GM19240 (cell line): ENCODE measurements at regions not wholly inside any gene's neighbourhood (a gene's known extent, or its start where the extent isn't known, plus 50 kb on each side); places are given as distances from the start of the nearest gene placed in this dataset.

Experiments used
- DNase-seq: peaks from one replicate; pipeline ENCODE4 v3.0.0; 2011; ENCODE audit warnings: low spot score; ENCODE audit not compliant: insufficient read length

DNA sequence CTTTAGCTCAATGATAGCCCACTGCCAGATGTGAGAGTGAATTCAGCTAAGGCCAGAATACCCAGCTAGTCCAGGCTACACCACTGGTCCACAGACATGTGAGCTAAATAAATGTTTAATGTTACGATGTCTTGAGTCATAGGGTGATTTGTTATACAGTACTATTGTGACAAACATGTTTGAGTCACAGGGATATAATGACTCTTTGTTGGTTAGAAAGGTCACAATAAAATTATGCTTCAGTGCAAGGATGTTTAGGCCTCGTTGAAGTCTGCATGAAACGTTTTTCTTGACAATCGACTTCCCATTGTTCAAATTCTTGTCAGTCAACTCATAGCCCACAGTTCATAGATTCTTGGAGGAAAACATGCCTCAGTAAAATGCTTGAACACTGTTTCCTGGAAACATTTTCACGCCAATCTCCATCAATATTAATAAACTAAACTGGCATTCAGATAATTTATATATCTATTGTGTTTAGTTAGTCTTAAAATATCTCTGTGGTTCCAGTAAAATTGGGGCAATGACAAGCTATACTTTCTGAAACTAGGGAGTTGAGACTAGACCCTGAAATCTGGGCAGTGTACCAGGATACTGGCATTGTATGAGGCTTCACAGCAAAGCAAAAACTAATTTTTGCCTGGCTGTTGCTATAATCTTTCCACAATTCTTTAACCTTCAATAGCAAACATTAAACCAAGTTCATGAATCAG, 650.8 kb upstream of the KIRREL3 start:
- no peak for DNase-seq

DNA sequence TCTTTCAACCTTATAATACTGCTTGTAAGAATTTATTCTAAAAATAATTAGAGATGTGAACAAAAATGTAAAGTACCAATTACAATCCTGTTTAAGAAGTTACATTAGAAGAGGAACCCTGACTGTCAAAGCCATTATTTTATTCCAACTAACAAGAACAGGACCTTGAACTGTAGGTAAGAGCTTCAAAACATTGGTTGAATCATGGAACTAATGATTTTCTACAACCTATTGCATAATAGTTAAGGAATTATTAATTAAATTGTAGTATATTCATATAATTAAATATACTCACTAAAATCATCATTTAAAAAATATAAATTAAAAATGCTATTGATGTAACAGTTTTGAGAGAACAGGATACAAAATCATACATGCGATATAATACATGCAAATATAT, 649.4 kb upstream of the KIRREL3 start:
- no peak for DNase-seq

DNA sequence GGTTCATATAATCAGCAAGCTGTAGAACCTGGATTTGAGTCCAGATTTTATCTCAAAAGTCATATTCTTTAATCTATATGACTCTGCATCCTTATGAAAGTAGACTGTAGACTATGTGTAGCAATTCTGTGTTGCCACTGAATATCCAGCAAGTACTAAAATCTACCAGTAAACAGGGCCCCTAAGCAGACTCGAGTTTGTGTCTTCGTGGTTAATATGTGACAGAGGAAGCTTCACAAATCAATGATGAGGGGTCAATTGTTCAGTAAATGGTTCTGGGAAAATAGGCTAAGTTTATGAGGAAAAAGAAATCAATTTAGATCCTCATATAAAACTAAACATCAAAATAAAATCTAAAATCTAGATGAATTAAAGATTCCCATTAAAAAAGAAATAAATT, 648.5 kb upstream of the KIRREL3 start:
- DNase-seq = no peak

DNA sequence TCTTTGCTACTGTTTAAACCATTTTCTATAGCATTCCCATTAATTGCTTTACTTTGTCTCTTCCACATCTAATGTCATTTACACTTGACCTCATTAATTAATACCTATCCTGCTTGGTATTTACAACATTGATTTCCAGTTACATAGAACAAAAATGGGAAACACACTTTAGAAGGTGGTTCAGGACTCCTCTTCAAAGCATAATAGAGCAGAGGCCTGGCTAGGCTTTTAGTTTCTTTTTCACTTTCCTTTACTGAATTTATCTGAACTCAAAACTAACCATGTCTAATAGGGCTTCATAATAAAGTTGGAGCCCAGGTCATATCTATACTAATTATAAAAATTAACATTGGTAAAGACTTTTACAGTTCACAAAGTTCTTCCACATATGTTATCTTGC, 648.0 kb upstream of the KIRREL3 start:
- DNase-seq = no peak

DNA sequence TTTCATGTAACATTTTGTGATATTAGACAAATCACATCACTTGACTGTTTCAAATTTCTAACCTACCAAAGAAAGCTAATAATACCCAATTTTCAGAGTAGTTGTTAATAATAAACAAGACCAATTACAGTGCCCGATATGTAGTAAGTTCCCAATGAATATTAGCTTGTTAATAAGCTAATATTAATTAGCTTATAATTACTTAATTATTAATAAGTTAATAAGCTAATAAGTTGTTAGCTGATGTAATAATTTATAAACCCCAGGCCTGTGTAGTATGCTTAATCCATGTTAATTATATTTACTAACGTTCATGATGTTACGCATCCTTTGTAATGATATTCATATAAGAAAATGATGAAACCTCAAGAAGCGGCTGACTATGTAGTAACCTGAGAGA, 643.8 kb upstream of the KIRREL3 start:
- DNase-seq = no peak

DNA sequence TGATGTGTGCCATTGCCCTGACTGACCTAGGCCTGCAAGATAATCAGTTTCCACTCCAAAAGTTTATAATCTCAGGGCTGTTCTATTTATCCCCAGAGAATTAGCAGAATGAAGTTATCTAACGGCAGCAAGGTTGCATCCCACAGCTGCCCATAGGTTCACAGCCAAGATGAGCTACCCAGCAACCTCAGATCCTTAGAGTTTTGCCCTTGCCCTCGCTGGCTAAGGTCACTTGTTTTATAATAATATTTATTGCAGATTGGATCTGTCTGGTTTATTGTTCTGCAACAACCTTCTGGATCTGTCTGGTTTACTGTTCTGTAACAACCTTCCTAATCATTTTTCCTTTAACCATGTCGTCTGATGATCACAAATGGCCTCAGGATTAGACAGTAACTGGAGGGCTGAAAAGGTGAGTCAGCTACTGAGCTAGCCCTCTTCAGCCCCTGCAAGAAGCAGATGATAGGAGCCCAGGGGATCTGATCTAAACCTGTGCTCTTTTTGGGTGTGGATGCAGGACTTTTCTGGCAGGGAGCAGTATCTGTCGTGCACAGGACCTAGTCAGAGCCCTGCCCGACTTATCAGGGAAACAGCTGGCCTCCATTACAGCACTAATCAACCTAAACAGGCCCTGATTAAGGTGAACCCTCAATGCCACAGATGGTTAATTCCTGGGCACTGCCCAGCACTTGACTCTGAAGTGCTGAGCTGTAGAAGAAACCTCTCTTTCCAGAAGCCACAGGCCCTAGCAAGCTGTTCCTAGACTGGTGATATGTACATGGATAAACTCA, 642.9 kb upstream of the KIRREL3 start:
- DNase-seq = no peak

DNA sequence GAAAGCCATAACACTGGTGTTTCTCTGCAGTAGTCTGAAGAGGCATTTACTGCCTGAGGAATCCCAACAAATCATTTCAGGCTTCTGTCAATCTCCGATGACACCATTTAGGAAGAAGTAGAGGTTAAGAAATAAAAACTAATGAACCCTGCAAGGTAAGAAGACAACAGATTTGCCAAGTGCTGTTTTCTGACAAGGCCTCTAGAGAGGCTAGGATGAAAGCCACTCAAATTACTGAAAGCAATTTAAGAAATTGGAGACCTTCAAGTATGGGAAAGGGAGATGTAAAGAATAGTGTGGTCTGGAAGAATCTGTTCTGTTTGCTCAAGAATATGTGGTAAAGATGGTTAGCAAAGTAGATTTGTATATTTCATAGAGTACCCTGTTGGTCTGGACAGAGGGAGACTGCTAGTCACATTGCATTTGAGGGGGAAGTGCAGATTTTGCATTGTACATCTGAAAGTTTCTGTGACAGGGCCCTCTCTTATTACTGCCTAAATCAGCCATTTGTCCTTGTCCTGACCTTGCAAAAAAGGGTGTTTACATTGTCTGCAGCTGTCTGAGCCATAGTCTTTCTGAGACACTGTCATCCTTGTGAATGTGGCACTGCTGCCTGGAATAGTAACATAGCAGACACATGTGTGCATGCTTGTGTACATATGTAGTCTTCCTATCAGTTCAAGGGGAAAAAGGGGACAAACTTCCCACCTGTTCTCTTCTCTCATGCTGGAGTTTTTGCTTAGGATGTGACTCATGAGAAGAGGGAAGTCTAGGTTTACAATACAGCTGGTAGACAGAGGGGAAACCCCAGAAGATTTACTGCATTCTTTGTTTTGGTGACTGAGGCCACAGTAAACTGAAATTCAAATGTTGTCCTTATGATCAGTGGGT, 640.2 kb upstream of the KIRREL3 start:
- no peak for DNase-seq

DNA sequence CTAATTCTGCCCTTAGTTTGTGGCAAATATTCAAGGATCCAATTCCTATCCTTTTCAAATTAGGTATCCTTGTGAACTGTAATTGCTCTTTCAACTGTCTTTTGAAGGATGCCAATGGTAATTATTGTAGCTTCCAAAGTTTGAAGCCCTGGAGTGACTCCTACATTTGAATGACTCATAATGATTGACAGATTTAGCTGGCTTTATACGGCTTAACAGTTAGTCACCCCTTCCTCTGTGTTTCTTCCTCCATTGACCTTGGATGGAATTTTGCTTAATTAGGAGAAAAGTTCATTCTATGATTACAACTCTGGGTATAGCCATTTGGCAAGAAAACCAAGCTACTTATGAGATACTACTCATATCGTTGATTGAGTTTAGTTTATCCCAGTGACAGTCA, 639.3 kb upstream of the KIRREL3 start:
- DNase-seq = no peak

DNA sequence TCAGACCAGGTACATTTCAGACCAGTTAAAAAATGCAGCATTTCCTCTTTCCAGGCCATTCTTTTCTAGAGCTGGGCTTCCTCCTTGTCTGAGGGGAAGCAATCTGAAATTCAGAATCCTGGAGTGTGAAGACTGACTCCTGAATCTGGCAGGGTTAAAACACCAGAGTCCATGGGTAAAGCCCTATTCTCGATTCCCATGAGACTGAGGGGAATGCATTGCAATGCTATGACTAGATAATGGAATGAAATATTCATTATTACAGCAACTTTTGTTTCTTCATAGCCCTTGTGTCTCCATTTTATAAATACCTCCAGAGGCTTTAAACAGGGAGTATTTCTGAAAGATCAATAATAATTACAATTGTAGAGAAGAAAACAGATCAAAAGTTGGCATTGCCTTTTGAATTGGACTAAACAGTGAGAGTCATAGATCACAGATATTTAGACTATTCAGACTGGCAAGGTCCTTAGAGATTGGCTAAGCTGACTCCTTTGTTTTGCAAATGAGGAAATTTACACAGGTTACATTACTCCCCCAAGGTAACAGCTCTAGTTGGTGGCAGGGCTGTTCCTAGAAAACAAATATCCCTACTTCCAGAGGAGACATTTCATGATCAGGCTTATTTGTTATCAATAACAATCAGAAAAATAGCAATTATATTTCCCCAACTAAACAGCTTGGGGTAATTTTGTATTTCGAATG, 632.6 kb upstream of the KIRREL3 start:
- DNase-seq = no peak

DNA sequence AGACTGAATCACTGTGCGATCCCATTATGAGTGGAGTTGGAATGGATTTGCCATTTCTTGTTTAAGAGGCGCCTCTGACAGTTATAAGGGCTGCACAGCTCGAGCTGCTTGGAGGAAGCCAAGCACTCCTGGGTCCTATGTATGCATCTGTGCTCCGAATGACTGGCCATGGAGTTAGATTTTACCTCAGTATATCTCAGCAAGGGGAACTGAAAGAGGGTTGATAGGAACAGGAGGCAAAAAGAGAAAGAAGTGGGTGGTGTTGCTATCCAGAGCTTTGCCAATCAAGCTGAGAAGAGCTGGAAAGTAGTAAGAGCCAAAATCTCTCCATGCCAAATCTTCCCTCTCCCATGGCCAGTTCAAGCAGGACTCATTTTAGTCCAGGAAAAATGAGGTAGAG, 632.0 kb upstream of the KIRREL3 start:
- DNase-seq = no peak

DNA sequence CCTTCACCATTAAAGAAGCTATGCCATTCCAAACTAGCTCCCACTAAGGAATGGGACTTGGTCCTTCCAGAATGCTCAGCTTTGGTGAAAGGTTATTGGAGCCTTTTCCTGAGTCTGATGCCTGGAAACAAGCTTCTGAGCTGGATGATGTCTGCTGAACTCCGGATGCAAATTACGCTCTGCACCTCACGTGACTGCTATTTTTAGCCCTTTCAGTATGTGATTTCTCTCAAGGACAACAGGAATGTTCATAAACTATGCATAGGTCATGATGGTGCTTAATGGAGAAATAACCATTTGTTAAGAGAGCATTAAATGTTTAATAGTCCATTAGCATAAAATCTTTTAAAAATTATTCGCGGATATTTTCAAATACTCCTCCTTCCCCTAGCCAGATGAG, 631.4 kb upstream of the KIRREL3 start:
- DNase-seq = no peak

DNA sequence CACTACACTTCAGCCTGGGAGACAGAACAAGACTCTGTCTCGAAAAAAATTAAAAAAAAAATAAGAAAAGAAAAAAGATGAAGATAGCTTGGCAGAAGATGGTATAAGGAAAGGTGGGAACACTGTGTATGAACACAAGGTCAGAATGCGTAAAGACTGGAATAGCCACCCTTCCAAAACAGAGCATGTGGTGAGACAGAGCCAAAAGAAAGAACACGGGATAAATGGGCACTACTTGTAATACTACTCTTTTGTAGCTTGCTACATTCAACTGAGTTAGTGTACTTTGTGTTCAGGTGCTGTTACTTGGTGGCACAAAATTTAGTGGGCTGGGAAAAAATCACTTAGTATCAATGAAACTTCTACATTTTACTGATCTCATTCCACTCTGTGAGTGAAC, 628.6 kb upstream of the KIRREL3 start:
- DNase-seq = no peak

DNA sequence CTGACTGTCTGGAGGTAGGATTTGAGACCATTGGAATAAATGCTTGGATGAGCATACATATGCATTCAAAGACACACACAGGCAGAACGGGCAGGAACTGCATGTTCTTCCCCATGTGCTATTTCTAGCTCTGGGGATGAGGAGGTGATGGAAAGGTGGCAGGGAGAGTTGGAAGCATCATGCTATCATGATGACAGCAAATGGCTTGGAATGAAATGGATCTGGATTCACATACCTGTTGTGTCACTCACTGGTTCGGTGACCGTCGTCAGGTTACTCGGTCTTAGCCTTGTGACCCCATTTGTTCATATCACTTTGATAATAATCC, 627.9 kb upstream of the KIRREL3 start:
- no peak for DNase-seq

DNA sequence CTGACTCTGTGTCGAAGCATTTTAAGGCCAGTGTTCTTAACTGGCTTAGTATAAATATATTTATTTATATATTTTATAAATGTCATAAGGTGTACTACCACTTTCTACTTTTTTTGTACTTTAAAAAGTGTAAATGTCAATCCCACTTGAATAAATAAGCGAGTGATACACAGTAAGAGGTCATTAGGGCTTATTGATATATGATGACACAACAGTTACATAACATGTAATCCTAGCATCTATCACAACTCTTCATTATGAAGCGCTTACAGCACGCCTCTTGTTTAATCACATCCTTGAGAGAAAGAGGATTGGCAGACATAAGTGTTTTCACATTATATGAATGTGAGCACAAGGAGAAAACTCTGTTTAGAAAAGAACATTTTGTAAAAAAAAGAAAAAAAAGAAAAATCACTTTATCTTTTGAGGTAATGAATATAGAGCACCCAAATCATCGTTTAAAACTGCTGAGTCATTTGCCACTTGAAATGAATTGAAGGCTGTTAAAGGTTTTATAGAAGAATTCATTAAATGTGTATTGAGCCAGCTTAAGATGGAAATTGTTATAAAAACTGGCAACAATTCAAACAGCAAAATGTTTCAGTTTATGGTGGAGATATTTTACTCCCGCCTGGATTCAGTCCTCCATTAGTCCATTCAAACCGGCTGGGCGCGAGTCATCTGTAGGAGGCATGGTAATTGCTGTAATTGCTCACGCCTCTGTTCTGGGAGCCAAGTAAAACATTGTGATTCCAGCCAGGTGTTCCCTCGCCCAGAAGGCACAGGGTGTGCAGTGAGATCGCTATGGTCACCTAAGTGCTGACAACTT, 627.3 kb upstream of the KIRREL3 start:
- DNase-seq = no peak

DNA sequence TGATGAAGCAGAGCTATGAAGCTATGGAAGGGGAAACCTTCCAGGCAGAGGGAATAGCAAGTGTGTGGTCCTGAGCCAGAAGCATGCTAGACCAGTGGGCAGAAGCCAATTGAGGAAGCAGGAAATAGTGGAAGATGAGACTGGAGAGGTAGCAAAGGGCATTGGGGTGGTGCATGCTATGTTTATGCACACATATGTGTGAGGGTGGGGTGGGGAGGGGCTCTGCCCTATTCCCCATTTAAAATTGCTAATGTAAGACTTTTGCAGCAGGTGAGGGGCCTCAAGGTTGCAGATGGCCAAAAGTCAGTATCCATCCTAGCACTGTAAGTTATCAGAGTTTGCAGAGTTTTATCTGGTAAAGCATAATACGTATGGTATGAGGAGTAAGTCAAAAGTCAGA, 626.6 kb upstream of the KIRREL3 start:
- no peak for DNase-seq

DNA sequence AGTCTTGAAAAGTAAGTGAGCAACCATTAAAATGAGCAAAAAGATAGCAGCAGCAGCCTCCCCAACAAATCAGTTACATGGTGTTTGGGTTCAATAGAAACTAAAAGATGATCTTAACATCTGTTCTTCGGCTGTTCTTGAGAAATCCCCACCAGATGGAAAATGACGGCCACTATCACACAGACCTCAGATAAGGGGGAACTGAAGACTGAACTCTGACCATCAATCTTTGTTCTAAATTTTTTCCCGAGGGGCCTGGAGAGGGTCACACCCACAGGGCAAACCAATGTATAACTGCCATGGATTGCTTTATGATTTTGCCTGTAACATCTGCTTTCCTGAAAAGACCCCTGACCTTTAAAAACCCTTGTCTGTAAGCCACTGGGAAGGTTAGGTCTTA, 624.8 kb upstream of the KIRREL3 start:
- DNase-seq = no peak

DNA sequence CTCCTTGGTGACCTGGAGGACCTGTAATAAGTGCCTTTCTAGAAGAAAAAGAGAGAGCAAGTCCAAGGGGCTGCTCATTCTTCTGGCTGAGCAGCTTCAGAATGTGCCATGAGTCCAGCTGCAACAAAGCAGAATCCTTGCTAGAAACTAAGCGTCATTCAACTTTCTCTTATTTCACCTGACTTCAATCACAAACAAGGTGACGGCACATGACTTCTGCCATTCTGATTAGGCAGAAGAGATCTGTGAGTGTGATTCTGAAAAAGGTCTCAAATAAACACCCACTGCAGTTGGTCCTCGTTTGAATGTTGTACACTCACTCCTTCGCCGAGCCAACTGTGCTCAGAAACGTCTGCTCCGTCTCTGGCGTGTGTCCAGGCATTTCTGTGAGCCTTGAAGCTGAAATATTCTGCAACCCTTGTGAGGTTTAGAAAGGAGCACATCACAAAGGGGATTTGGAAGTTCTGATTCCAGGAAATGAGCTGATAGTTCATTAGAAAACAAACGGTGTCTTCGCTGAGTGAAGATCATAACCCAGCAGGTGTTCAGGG, 623.8 kb upstream of the KIRREL3 start:
- DNase-seq = no peak

DNA sequence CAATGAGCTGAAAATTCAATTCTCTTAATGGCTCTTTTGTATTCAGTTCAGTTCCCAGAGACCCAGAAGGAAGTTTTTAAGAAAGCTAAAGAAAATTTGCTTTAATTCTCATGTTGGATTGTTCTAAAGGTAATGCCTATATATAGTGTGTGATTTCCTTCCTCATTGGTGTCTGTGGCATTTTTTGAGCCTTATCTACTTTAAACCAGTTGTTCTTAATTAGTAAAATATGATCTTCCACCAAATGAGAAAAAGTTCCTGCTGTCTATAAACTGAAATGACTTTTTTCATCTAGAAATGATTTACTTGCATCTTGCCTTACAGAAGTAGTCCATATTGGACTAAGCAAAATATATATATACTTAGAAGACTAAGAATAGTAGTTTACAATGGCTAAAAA, 622.1 kb upstream of the KIRREL3 start:
- DNase-seq = no peak

DNA sequence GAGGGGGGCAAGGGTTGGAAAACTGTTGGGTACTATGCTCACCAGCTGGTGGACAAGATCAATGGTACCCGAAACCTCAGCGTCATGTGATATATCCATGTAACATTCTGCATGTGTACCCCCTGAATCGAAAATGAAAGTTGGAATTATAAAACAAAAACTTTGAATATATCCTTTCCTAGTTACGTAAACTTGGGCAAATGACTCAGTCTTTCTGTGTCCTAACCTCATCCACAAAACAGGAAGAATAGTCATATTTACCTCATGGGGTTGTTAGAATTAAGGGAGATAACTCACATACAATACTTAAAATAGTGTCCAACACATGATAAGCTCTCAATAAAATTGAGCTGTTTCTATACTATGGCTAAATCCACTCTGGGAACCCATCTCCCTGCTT, 620.1 kb upstream of the KIRREL3 start:
- DNase-seq = no peak

DNA sequence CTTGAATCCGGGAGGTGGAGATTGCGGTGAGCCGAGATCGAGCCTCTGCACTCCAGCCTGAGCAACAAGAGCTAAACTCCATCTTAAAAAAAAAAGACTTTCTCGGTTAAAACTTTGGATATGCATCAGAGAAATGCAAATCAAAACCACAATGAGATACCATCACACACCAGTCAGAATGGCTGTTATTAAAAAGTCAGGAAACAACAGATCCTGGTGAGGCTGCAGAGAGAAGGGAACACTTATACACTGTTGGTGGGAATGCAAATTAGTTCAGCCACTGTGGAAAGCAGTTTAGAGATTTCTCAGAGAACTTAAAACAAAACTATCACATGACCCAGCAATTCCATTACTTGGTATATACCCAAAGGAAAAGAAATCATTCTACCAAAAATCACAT, 619.4 kb upstream of the KIRREL3 start:
- DNase-seq = no peak

DNA sequence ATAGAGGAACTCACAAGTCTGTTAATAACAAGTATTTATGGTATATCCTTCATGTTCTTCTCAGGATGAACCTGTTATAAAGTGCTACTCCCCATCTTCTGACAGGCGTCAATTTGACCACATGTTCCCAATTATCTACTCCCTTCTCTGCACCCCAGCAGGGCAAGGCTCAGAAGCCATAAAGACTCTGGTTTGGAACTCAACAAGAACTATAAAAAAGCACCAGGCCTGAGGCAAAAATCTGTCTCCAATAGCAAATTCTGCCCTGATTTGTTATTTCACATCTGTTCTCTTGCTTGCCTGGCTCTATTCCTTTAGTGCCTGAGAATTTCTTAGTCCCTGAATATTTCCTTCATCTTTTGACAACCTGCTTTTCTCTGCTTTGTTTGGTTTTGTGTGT, 618.2 kb upstream of the KIRREL3 start:
- DNase-seq = no peak
